DND-41 (cell line): ENCODE measurements at regions not wholly inside any gene's neighbourhood (a gene's known extent, or its start where the extent isn't known, plus 50 kb on each side); places are given as distances from the start of the nearest gene placed in this dataset.

Source experiments
- EZH2 ChIP-seq: IDR thresholded peaks from 3 replicates; pipeline ENCODE4 v1.6.1; 2012; ENCODE audit warnings: borderline replicate concordance, low read depth, mild to moderate bottlenecking, moderate library complexity, low read length, inconsistent platforms; ENCODE audit not compliant: severe bottlenecking
- TF ChIP-seq, protein P1 (sequence below): IDR thresholded peaks from 2 replicates; pipeline ENCODE4 v1.5.1; 2012; ENCODE audit warnings: borderline replicate concordance, low read length, moderate library complexity, mild to moderate bottlenecking; ENCODE audit not compliant: poor library complexity, severe bottlenecking; ENCODE audit errors: extremely low read depth

DNA sequence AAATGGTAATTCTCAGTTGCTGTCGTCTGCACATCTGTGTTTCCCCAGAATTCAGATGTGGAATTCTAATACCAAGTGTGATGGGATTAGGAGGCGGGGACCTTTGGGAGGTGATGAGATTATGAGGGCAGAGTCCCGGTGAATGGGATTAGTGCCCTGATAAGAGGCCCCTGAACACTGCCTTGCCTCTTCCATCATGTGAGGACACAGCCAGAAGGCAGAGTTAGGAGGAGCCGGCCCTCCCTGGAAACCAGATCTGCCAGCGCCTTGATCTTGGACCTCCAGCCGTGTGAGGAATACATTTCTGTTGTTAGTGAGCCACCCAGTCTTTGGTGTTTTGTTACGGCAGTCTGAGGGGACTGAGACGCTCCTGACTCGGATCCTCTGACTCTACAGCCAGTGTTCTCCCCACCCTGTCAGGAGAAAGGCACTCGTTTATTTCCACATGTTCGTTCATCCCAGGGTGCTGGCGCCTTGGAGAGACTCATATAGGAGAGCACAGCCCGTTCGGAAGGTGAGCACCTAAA, 395.0 kb downstream of the ZNF516 start:
- TF ChIP-seq, protein P1, sequence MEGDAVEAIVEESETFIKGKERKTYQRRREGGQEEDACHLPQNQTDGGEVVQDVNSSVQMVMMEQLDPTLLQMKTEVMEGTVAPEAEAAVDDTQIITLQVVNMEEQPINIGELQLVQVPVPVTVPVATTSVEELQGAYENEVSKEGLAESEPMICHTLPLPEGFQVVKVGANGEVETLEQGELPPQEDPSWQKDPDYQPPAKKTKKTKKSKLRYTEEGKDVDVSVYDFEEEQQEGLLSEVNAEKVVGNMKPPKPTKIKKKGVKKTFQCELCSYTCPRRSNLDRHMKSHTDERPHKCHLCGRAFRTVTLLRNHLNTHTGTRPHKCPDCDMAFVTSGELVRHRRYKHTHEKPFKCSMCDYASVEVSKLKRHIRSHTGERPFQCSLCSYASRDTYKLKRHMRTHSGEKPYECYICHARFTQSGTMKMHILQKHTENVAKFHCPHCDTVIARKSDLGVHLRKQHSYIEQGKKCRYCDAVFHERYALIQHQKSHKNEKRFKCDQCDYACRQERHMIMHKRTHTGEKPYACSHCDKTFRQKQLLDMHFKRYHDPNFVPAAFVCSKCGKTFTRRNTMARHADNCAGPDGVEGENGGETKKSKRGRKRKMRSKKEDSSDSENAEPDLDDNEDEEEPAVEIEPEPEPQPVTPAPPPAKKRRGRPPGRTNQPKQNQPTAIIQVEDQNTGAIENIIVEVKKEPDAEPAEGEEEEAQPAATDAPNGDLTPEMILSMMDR = no peak
- TF ChIP-seq EZH2 = no peak
